Tibial nerve (tissue), 4 donors: ENCODE measurements at regions not wholly inside any gene's neighbourhood (a gene's known extent, or its start where the extent isn't known, plus 50 kb on each side); places are given as distances from the start of the nearest gene placed in this dataset.

Experiments used
- DNase-seq, 2 donors: peaks; one replicate each; pipeline ENCODE4 v3.0.0-alpha.2; 2019; ENCODE audit warnings: low spot score in 2 of 2
- H3K27ac ChIP-seq, 4 donors: fragments of 200-600 bp; sonication (generic) in 3 of 4; one replicate each; pipeline ENCODE4 v1.5.1; 2017 to 2019; ENCODE audit warnings: mild to moderate bottlenecking in 1 of 4
- H3K27me3 ChIP-seq, 2 donors: fragments of 200-600 bp; sonication (generic) in 1 of 2; one replicate each; pipeline versions ENCODE4 v1.5.1 to v1.6.0; 2017 to 2019
- H3K36me3 ChIP-seq, 3 donors: fragments of 200-600 bp; sonication (generic); one replicate each; pipeline ENCODE4 v1.5.1; 2018 to 2019
- H3K4me1 ChIP-seq, 4 donors: fragments of 200-600 bp; sonication (generic) in 3 of 4; one replicate each; pipeline ENCODE4 v1.5.1; 2017 to 2019
- H3K4me3 ChIP-seq, 4 donors: fragments of 200-600 bp; sonication (generic) in 3 of 4; one replicate each; pipeline ENCODE4 v1.5.1; 2017 to 2019; ENCODE audit warnings: mild to moderate bottlenecking in 1 of 4, moderate library complexity in 1 of 4
- H3K9me3 ChIP-seq, 4 donors: fragments of 200-600 bp; sonication (generic) in 3 of 4; one replicate each; pipeline ENCODE4 v1.5.1; 2017 to 2019
- EP300 ChIP-seq, 2 donors: sonication (generic); formaldehyde crosslinking; IDR thresholded peaks; one replicate each; pipeline ENCODE4 v1.6.1; 2017; ENCODE audit warnings: antibody characterized with exemption in 2 of 2, mild to moderate bottlenecking in 1 of 2
- POLR2A ChIP-seq, 2 donors: fragments of 450-650 bp; IDR thresholded peaks; one replicate each; pipeline ENCODE4 v1.6.1; 2017; ENCODE audit warnings: antibody characterized with exemption in 2 of 2, mild to moderate bottlenecking in 2 of 2, moderate library complexity in 2 of 2
- WGBS, 2 donors: methylation state at CpG; one replicate each; pipeline ENCODE4 v1.1.5; 2018; 5-methylcytosine and 5-hydroxymethylcytosine counted together
- TF ChIP-seq, protein P1 (sequence below), 5 experiments: fragments of 200-600 bp in 3 of 5; fragments of 450-650 bp in 2 of 5; sonication (generic) in 3 of 5; IDR thresholded peaks; one replicate each; pipeline ENCODE4 v1.5.1; 2016 to 2019; ENCODE audit warnings: antibody characterized with exemption in 5 of 5, mild to moderate bottlenecking in 3 of 5, moderate library complexity in 2 of 5

DNA sequence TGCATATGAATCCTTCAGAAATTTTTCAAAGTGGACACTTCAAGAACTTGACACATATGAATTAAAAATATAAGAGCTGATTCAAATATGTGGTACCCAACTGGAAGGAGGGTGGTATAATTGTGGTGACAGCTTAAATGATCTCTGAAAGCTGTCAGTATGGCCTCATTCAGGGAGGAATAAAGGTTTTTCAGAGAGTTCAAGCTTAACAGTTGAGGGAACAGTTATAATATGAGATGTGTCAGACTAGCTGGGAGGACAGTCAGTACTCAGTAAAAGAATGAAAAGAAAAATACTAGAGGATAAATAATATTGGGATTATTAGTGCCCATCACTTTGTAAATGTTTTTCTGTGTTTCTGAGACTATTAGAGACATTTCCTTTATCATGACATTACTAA is 277.5 kb downstream of the RASSF9 start:
- no peak for DNase-seq
- Histone ChIP-seq H3K36me3 (no peaks in the 10 kb centered on the region), H3K9me3 (no peaks in the 10 kb centered on the region), H3K27me3 (no peaks in the 10 kb centered on the region), H3K4me1 (no peaks in the 10 kb centered on the region), H3K4me3 (no peak overlapping the region), H3K27ac (no peak overlapping the region)
- TF ChIP-seq, protein P1, sequence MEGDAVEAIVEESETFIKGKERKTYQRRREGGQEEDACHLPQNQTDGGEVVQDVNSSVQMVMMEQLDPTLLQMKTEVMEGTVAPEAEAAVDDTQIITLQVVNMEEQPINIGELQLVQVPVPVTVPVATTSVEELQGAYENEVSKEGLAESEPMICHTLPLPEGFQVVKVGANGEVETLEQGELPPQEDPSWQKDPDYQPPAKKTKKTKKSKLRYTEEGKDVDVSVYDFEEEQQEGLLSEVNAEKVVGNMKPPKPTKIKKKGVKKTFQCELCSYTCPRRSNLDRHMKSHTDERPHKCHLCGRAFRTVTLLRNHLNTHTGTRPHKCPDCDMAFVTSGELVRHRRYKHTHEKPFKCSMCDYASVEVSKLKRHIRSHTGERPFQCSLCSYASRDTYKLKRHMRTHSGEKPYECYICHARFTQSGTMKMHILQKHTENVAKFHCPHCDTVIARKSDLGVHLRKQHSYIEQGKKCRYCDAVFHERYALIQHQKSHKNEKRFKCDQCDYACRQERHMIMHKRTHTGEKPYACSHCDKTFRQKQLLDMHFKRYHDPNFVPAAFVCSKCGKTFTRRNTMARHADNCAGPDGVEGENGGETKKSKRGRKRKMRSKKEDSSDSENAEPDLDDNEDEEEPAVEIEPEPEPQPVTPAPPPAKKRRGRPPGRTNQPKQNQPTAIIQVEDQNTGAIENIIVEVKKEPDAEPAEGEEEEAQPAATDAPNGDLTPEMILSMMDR (IDR thresholded peaks at IDR 0.05): no peak
- TF ChIP-seq POLR2A (IDR thresholded peaks at IDR 0.05) (no peak), EP300 (IDR thresholded peaks at IDR 0.05) (no peak)

DNA sequence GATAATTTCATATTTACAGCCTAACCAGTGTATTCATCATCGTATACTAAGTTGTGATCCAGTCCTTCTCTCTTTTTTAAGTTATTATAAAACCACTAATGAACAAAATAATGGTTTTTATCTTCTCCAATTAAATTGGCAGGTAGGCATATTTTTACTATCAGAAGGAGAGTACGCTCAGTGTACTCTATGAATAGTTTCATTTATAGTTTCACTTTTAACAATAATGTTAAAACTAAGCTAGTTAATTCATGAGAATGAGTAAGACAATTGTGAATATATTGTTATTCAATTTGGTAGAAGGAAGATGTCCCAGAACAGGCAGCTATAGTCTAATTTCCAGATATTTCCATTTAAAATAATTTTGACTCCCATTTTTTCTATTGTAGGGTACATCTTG is 277.1 kb downstream of the RASSF9 start:
- DNase-seq: no peak
- Histone ChIP-seq H3K9me3 (no peaks in the 10 kb centered on the region), H3K4me1 (no peaks in the 10 kb centered on the region), H3K4me3 (no peak overlapping the region), H3K36me3 (no peaks in the 10 kb centered on the region), H3K27me3 (no peaks in the 10 kb centered on the region), H3K27ac (no peak overlapping the region)
- 80 to 89% methylated on average over 2 of the region's 2 CpGs for WGBS, 2 donors
- TF ChIP-seq, protein P1 (IDR thresholded peaks at IDR 0.05): no peak
- TF ChIP-seq POLR2A (IDR thresholded peaks at IDR 0.05): no peak
- TF ChIP-seq EP300 (IDR thresholded peaks at IDR 0.05): no peak

DNA sequence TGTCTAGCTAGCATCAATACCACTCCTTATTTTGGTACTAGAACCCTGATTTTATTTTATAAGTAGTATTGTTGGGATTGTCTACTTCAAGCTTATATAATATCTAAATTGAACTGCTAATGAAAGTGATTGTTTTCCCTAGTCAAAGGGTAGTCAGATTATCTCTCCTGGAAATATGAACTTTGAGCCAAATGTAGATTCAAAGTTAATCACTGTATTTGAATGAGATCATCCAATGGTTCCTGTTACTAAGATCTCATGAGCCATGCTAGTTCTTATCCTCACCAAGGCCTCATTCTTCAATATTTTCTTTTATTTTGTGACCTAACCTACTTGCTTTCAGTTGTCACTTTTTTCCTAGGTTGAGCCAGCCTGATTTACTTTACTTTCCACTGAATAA is 276.7 kb downstream of the RASSF9 start:
- Histone ChIP-seq H3K27ac (no peak overlapping the region), H3K36me3 (no peaks in the 10 kb centered on the region), H3K4me3 (no peak overlapping the region), H3K4me1 (no peaks in the 10 kb centered on the region), H3K27me3 (no peaks in the 10 kb centered on the region), H3K9me3 (no peaks in the 10 kb centered on the region)
- no peak for DNase-seq
- TF ChIP-seq, protein P1 (IDR thresholded peaks at IDR 0.05): no peak
- TF ChIP-seq POLR2A (IDR thresholded peaks at IDR 0.05) (no peak), EP300 (IDR thresholded peaks at IDR 0.05) (no peak)

DNA sequence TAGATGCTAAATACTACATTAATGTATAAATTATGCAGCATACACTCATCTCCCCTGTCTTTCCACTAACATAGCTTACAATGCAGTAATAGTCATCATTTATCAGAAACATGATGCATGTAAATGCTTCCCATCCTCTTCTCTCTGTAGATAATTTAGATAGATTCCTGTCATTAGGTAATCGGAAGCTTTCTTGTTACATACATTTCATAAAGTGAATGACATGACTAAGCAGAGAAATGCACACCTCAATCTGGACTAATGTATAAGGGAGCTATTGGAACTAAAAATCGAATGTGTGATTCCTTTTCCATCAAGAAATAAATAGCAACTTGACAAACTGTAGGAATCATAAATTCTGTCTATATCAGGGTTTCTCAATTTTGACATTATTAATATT is 273.4 kb downstream of the RASSF9 start:
- no peaks in the 10 kb centered on the region for H3K9me3 ChIP-seq
- H3K4me3 ChIP-seq: no peak overlapping the region
- no peaks in the 10 kb centered on the region for H3K36me3 ChIP-seq
- no peak overlapping the region for H3K27ac ChIP-seq
- no peaks in the 10 kb centered on the region for H3K4me1 ChIP-seq
- TF ChIP-seq, protein P1 (IDR thresholded peaks at IDR 0.05): no peak
- TF ChIP-seq EP300 (IDR thresholded peaks at IDR 0.05) (no peak), POLR2A (IDR thresholded peaks at IDR 0.05) (no peak)
- DNase-seq: no peak
- 92 to 95% methylated on average over 2 of the region's 2 CpGs for WGBS, 2 donors
- H3K27me3 ChIP-seq: no peaks in the 10 kb centered on the region

DNA sequence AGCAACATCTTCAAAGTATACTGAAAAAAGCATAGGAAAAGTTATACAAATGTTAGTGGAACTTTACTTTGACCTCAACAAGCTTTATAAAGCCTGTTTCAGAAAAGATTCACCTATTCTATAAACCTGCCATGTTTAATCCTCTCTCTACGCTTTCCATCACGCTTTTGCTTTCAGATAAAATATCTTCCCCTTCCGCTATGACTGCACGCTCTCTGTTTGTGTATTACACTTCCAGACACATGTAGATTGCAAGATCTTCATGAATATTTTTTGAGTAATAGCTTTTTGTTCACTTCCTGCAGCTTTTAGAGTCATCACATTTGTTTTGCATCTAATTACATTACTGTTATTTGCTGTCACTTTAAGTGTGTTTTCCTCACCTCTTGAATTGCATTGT is 271.4 kb downstream of the RASSF9 start:
- Histone ChIP-seq H3K27ac (no peak overlapping the region), H3K9me3 (no peaks in the 10 kb centered on the region), H3K36me3 (no peaks in the 10 kb centered on the region), H3K27me3 (no peaks in the 10 kb centered on the region), H3K4me1 (no peaks in the 10 kb centered on the region), H3K4me3 (no peak overlapping the region)
- TF ChIP-seq POLR2A (IDR thresholded peaks at IDR 0.05) (no peak), EP300 (IDR thresholded peaks at IDR 0.05) (no peak)
- TF ChIP-seq, protein P1 (IDR thresholded peaks at IDR 0.05): no peak
- WGBS, 2 donors: 92 to 93% methylated on average over 4 of the region's 4 CpGs
- no peak for DNase-seq
